Dermis blood vessel endothelial cell (primary cell): ENCODE measurements at regions not wholly inside any gene's neighbourhood (a gene's known extent, or its start where the extent isn't known, plus 50 kb on each side); places are given as distances from the start of the nearest gene placed in this dataset.
"Not testable (repeated sequence)": the region's sequence is repeated elsewhere in the genome, so short reads cannot be mapped to it uniquely, and the experiment has no call there.

Experiments used
- DNase-seq: peaks from one replicate; pipeline ENCODE4 v3.0.0; 2010

DNA sequence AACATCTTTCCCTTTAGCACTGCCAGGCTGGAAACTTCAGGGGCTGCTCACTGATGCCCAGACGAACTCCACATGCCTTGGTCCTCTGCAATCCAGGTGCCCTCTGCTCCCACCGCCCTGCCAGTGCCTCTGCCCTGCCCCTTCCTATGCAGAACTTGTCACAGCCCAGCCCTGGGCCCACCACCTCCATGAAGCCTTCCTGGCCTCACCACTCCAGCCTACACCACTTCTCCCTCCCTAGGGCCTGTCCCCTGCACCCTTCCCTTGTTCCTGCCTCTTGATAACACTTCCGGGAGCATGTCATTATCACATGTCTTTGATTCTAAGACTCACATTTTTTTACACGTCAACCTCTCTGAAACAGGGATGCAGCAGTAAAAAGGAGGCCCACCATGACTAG lies 627.2 kb downstream of the UQCRFS1 start:
- no peak for DNase-seq

- DNase-seq = no peak
Measured at GRCh38 chr19:28583713-28584112, 629.2 kb downstream of the UQCRFS1 start.

GRCh38 chr19:28583242-28583641 lies 629.7 kb downstream of the UQCRFS1 start:
- no peak for DNase-seq

- DNase-seq = no peak
Measured at GRCh38 chr19:28582796-28583195, 630.2 kb downstream of the UQCRFS1 start.

DNA sequence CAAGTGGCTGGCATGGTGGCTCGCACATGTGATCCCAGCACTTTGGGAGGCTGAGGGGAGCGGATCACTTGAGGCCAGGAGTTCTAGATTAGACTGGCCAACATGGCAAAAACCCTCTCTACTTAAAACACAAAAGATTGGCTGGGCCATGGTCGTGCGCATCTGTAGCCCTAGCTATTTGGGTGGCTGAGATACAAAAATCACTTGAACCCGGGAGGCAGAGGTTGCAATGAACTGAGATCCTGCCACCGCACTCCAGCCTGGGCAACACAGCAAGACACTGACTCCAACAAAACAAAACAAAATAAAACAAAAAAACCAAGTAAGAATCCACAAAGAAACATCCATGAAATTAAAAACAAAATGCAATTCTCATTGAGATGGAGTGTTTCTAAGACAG lies 630.6 kb downstream of the UQCRFS1 start:
- DNase-seq = no peak

DNA sequence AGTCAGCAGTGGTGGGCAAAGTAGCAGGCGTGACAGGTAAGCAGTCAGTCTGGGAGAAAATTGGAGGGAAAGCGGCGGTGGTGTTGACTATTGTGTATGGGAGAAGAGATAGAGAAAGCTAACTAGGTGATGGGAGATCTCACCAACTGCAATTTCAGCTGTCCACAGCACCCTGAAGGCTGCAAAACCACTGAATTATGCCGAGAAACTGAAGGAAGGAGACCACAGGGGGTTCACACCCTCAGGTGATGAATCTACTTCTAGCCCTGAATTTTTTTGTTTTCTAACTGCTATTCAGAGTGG lies 631.5 kb downstream of the UQCRFS1 start:
- no peak for DNase-seq

DNA sequence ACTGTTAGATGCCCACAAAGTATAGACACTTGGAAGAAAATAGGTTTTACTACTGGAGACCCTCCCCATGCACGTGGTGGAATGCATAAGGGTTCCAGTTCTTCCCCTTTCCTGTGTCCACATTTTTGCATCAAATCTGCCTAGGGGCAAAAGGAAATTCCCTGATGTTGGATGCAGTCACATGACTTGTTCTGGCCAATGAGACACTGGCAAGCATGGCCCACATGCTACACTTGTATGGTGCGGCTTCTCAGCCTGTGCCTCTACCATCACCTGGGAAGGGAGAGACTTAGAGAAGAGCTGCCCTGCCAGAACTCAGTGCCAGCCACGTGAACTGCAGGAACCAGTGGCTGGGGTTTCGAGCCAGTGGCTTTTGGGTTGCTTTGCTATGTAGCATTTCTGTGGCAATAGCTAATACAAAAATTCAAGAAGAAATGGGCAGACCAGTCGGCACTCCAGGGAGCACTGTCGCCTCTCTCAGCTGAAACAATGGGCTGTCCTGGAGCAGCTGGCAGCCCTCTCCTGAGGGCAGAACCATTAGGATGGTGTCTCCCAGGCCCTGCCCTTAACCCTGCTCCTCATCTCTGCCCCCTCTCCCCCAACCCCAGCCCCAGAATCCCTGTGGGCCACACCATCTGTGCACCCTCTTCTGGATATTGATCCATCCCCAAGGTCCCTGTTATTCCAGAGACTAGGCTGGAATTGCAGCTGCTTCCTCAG lies 634.0 kb downstream of the UQCRFS1 start:
- no peak for DNase-seq

GRCh38 chr19:28578208-28578607 lies 634.7 kb downstream of the UQCRFS1 start:
- no peak for DNase-seq

DNA sequence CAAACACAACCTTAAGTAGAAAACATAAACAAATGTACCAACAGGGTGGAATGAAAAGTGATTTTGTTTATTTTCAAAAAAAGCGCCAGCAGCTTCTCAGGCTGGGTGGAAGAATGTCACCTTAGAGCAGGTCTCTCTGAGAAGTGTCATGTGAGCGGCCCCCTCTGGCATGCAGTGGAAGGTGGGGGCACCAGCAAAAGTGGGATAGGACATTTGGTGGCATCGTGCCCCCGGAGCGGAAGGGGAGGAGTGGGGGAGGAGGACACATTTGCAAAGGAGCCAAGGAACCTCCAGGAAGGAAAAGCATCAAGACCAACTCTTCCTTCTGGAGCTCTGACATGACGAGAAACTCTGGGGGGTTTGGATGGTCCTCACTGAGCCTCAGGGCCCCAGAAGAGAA lies 635.3 kb downstream of the UQCRFS1 start:
- no peak for DNase-seq

DNA sequence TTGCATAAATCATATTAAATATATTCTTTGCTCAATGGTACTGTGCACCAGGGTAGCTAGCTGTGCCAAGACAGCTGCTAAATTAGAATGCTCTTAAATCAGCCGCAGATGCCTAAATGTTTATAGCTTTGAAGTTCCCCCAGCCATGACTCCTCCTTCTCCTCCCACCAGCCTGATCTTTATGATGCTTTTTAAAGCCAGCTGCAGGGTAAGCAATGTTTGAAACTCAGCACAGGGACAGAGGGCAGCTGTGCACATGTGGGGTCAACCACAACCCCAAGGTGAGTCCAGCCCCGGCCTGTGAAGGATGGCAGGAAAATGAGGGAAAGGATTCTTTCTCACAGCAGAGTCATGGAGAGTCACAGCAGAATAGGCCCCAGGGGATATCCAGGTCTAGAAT lies 635.7 kb downstream of the UQCRFS1 start:
- no peak for DNase-seq

DNA sequence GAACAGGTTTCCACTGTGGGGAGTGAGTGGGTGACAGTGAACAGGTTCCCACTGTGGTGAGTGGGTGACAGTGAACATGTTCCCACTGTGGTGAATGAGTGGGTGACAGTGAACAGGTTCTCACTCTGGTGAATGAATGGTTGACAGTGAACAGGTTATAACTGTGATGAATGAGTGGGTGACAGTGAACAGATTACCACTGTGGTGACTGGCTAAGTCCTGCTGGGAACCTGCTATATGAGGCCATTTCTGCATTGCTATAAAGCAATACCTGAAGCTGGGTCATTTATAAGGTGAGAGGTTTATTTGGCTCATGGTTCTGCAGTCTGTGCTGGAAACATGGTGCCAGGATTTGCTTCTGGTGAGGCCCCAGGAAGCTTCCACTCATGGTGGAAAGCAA lies 637.1 kb downstream of the UQCRFS1 start:
- no peak for DNase-seq

GRCh38 chr19:28575312-28575711 lies 637.6 kb downstream of the UQCRFS1 start:
- DNase-seq = not testable (repeated sequence)

DNA sequence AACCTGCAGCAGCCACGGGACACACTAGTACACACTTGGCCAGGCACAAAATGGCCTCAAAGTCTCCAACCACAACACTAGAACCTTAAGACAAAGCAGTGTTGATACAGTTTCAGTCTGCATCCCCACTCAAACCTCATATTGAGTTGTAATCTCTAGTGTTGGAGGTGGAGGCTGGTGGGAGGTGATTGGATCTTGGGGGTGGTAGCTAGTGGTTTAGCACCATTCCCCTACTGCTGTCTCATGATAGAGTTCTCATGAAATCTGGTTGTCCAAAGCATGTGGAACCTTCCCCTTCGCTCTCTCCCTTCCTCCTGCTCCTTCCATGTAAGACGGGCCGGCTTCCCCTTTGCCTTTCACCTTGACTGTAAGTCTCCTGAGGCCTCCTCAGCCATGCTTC lies 638.7 kb downstream of the UQCRFS1 start:
- DNase-seq = no peak

DNA sequence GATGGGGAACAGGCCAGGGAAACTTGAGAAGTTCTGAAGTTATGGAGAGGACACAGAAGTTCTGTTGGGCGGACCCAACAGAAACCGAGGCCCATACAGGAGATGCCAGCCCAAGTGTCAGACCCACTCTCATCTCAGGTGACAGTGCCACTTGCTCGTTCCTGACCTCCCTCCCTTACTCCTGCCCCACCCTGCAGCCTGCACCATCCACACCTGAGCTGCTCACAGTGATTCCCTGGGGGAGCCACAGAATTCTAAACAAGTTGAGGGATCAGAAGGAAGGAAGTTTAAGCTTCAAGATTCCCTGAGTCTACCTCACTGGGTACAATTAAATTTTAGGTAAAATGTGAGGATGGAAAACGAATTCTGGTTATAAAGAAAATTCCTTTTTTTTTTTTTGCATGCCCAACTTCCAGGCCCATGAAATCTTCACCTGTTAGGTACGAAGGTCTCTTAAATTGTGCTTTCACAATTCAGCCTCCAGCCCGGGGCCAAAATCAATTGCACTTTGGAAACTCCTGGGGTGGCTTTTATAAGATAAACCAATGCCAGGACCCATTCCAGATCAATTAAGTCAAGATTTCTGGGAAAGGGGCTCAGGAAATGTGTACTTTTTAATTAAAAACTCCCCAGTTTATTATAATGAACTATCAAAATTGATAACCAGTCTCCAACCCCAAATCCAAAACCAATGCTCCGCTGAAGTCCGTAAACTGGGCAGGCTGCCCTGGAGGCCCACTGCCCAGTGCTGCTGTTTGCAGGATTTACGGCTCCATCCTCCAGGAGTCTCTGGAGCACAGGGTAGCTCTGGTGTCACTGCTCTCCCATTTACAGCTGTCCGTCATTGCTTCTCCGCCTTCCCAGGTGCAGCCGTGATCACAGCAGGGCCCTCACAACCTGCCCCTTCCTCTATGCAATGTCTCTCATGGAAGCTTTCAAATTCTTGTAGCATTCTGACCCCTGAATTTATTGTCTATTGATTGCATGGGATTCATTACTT lies 643.5 kb downstream of the UQCRFS1 start:
- no peak for DNase-seq

- no peak for DNase-seq
Measured at GRCh38 chr19:28567834-28568233, 645.1 kb downstream of the UQCRFS1 start.

DNA sequence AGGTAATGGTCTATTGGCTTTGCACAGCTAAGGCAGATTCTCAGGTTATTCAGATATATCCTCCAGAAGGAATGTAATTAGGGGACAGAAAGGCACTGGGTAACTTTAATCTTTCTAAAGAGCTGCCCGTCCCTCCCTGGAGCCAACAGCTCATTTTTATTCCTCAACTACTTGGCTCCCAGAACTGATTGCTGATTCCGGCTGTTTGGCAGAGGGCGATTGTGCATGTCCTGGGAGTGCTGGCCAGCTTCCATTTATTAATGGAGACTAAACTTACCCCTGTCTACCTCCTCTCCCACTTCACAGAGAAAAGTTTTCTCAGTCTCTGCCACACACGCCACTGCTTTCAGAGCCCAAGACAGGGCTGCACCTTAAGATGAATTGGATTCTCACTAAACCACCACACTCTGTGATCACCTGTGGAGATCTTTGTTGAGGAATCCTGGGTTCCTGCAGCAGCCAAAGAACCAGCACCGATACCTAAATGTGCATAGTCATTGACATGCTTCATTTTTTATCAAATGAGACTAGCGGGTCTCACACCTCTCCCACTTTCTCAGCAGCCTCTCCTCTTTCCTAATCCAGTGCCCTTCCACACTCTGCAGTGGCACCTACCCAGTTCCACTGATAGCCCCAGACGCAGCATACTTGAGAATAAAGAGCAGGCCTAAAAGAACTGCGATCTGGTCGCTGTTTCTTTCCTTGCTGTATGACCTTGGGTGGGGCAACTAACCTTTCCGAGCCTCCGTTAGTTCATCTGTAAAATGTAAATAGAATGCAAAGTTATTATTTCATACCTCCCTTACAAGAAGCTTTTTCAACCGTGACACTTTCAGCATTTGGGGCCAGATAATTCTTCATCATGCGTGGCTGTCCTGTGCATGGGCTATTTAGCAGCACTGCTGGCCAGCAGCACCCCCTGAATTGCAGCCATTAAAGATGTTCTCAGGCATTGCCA lies 648.7 kb downstream of the UQCRFS1 start:
- DNase-seq = no peak

- DNase-seq = no peak
Measured at GRCh38 chr19:28560786-28561185, 652.2 kb downstream of the UQCRFS1 start.

DNA sequence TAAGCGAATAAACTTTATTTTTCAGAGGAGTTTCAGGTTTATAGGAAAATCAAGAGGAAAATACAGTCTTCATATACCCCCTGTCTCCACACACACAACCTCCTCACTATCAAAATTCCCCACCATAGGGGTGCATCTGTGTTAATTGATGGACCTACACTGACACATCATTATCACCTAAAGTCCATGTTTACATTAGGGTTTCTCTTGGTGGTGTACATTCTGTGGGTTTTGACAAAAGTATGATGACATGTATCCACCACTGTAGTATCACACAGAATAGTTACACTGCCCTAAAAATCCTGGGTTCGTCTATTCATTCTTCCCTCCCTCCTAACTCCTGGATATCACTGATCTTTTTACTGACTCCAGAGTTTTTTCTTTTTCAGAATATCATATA lies 654.2 kb downstream of the UQCRFS1 start:
- no peak for DNase-seq

DNA sequence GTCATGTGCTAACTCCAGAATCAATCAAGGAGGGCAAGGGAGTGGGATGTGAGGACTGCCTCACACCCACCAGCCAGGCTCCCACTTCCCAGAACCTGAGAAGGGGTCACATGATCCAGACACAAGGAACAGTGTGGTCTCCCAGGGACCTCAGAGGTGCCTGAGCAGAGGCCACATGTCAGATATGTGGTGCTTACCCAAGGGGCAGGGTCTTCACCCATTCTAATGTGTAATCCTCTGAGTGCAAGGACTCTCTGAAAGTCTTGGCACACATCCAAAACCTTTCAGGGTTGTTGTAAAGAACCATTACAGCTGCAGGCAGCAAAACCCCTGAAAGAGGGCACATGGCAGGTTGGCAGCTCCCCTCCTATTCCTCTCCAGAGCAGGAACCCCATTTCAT lies 656.6 kb downstream of the UQCRFS1 start:
- no peak for DNase-seq

DNA sequence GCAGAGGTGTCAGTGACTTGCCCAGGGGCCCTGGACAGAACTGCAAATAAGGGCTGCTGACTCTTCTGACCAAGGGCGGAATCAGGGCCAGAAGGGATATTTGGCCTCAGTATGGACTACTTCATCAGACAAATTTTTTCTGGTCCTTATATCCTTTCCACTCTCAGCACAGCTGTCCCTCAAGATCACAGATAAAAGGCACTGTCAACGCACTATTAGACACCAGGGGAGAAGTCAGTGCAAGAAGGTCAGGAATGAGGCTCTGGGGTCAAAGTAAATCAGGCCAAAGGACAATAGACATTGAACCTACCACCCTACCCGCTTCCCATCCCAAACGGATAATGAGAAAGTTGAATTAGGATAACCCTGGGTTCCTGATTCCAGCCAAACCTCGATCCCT lies 657.6 kb downstream of the UQCRFS1 start:
- DNase-seq = no peak

GRCh38 chr19:28554321-28555091 lies 658.4 kb downstream of the UQCRFS1 start:
- DNase-seq = no peak

GRCh38 chr19:28553764-28554163 lies 659.2 kb downstream of the UQCRFS1 start:
- no peak for DNase-seq
